Stimulated activated CD4-positive, alpha-beta T cell treated with anti-CD3 and anti-CD28 coated beads, Interleukin-1b, Interleukin-23, amount 100 ng/mL, for 48 hours (primary cell): ENCODE measurements at regions not wholly inside any gene's neighbourhood (a gene's known extent, or its start where the extent isn't known, plus 50 kb on each side); places are given as distances from the start of the nearest gene placed in this dataset.

Source experiments
- DNase-seq: peaks from one replicate; pipeline ENCODE4 v3.0.0-alpha.2; 2020

DNA sequence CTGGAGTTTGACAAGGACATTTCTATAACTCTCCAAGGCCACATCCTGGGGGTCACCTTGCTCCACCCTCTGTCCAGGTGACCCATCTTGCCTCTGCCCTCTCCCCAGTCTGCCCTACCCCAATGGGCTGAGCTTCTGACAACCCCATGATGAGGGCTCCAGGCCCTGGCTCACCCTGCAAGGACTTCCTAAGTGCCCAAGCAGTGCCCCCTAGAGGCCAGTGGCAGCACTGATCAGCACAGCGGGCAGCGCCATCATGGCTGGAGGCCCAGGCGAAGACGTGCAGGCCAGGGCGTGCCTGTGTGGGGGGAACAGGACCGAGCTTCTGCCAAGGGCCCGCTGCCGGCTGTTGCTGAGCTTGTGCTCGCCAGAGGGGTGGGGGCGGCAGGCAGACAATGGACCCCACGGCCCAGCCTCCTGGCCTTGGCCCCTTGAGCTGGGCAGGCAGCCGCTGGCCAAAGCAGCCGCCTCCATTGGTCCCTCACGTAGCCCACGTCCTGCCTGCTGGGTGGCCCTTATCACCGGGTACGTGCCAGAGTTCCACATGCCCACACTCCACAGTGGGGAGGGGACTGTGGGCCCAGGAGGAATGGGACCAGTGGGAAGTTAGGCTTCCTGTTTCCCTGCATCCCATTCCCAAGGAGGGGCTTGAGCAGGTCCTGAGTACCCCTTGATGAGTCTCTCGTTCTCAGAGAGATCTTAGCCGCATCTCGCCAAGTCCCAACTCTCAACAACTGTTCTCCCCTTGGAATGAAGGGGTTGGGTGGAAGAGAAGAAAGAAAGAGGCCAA lies 64.3 kb downstream of the MRPL14 start:
- DNase-seq: peak; percentile 57

DNA sequence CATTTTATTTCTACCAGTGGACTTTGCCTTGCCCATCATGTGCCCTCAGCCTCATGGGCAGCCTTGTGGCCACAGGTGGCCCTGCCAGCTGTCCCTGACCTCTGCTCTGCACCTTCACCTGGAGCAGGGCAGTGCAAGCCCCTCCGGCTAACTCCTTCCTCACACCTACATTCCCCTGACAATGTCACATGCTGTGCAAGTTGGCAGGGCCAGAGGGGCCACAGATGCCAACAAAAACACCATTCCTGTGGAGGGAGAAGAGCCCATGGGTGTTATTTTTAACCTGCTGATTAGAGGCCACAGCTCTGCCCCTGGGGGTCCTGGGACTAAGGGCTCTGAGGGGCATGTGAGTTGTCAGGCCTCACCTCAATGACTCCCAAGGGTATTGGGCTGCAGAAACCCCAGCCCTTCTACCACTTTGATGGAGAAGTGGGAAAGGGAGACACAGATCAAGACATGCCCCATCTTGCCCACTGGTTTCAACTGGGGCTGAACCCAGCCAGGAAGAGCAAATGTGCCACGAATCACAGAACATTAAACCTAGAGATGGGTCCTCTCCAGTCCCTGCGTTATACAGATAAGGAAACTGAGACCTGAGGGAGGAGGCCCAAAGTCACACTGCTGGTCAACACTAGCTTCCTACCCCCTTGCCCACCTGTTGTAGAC lies 65.0 kb downstream of the MRPL14 start:
- DNase-seq: no peak

DNA sequence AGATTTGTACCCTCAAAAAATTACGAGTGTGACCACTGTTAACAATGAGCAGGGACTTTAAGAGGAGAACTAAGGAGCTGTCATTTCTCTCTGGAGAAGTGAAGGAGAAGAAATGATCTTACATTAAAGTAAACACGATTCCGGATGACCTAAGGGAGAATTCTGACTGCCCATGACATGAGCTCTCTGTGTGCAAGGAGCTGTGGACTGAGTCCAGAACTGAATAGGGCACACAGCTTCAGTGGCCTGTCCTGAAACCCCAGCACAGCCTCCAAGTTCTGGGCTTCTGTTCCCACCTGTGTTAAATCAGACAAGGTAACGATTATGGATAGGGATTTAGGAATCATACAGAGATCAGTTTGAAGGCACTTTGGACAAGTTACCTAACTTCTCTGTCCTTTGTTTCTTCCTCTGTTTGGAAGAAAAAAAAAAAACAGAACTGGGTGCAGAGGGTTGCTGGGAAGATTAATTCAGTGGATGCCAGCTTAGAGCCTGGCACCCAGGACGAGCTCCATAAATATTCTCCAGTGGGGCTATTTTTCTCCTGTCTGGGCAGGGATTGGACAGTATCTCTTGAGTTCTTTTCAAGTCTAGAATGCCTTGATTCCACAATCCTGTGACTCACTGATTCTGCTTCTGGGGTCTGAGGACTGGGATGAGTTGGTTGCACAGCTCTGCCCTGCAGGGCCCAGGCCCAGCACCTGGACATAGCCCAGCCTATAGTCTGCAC lies 65.7 kb downstream of the MRPL14 start:
- no peak for DNase-seq

DNA sequence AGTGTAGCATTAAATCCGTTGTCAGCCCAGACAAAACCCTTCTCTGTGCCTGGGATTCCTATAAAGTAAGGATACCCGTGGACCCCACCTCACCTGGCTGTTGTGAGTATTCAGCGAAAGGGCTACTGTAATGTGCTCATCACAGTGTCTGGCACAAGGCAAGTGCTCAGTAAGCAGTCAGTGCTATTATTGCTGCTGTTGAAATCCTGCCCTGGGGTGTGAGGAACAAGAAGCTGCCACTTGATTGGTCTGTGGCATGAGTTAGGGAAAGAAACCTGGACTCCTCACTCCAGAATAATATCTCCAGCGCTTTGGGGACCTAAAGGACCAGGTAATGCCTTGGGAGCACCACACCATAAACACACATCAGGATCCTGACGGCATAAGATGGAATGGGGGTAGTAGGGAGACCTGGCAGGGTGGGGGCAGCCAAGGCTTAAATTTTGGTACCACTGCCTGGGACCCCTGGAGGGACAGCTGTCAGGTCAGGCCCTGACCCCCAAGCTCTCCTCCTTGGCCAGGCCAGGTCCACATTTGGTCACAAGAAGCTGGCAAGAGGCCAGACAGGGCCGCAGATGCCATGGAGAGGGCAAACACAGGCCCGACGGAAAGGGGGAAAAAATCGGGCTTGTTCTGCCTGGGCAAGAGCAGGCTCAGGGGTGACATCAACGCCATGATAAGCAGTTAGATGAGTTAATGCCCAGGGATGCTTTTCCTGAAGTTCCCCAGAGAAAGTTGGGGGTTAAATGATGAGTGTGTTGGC lies 66.5 kb downstream of the MRPL14 start:
- no peak for DNase-seq

DNA sequence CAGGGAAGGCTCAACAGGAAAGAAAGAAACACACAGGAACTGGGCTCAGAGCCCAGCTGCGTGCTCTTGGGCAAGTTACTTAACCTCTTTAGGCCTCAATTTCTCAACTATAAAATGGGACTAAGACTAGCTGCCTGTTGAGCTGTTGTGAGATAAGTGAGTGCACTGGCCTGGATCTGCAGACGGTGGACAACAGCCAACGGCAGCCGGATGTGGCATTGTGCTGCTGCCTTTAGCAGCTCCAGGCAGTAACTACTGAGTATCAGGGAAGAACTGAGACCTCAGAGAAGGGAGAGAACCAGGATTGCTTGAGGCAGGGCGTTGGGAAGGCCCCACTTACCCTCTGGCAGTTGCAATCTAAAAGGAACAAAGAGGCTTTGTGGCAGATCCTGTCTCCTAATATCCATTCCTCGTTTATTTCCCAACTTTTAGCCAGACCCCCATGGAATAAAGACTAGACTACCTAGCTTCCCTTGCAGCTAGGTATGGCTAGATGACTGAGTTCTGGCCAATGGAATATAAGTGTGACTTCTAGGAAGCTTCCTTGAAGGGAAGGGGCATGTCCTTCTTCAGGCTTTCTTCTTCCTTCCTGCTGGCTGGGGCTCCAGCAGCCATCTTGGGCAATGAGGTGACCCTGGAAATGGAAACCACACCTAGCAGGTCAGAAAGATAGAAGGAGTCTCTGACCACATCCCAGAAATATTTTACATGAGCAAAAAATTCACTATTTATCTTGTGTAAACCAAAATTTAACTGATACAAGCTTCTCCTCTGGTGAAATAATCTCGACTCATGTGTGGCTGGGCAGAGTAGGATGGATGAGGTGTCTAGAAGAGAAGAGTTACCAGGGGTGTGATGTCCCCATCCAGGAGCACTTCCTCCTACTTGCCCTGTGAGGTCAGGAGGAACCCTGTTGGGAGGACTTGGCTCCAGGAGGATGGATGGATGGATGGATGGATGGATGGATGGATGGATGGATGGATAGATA lies 67.6 kb downstream of the MRPL14 start:
- no peak for DNase-seq

DNA sequence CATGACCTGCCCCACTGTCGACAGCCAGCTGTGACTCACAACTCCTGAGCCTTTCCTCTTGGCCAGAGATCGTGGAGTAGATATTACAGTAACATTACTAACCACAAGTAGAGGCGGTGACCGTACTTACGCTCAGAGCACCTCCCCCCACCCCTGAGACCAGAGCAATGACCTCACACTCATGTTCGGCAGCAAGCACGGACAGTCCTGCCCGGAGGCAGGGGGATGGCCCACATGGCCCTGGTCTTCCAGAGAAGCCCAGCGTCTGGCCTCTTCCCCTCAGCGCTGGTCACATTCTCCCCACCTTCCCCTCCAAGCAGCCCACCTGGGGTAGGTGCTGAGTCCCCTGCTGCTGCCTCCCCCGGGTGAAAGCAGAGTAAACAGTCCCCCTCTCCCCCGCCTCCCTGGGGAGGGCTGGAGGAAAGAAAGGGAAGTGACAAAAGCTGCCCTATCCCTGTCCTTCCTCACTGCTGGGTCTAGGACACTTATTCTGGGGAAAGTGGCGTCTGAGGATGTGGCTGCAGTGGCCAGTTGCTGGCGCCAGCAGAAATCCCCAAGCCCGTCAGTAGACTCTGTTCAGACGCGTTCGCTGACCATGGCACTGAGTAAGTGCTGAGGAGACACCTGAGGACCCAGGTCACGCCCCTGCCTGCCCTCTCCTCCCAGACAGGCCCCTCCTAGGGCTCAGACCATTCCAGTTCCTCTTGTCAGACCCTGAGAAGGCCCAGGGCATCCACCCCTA lies 68.5 kb downstream of the MRPL14 start:
- DNase-seq: peak; percentile 30

DNA sequence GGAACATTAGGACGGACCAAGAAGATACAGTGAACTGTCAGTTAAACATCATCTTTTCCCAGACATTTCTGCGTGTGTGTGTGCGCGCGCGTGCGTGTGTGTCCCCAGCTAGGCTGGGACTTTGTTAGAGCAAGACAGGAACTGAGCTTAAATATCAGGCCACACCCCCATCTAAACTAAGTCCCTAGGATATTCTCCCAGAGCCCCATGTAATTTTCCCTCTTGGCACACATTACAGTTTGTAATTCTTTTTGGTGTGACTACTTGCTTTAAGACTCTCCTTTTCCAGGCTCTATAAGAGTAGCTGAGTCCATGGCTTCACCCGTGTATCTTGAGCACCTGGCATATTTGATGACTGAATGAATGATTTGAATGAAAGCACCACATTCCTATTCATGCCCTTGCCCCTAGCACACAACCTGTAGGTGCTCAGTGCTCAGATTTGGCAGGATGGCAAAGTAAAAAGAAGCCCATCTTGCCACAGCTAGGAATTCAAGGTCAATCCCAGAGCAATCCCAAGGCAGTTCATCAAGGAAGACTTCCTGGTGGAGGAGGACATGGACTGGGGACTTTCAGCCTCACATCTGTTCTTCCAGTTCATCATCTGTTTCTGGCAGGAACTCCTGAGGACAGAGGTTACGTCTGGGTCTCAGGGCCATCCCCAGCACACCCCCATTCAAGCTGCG lies 69.2 kb downstream of the MRPL14 start:
- DNase-seq: no peak

DNA sequence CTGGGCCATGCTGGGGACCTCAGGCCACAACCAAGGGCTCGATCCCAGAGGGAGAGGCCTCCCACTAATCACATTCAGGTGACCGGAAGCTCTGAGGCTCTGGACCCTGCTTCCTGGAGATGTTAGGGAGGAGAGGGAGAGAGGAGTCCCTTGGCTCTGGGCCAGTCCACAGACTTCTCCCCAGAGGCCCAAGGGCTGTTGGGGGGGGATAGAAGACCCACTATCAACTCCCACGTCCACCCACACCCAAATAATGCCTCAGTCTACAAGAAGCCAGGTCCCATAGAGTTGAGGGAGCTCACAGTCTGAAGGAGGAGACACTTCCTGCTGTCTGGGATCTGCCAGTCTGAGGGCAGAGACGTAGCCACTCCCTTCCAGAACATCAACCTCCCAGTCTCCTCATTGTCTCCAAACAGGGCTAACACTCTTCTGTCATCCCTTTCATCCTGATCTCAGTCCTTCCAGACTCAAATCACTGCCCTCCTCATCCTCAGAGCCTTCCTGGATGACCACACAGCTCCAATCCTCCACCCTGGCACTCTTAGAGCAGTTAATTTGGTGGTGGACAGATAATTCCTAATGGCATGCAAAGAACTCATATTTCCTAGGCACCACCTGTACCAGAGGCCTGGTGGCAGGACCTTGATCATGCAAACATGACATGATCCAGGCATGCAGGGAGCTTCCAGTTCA lies 69.9 kb downstream of the MRPL14 start:
- no peak for DNase-seq

DNA sequence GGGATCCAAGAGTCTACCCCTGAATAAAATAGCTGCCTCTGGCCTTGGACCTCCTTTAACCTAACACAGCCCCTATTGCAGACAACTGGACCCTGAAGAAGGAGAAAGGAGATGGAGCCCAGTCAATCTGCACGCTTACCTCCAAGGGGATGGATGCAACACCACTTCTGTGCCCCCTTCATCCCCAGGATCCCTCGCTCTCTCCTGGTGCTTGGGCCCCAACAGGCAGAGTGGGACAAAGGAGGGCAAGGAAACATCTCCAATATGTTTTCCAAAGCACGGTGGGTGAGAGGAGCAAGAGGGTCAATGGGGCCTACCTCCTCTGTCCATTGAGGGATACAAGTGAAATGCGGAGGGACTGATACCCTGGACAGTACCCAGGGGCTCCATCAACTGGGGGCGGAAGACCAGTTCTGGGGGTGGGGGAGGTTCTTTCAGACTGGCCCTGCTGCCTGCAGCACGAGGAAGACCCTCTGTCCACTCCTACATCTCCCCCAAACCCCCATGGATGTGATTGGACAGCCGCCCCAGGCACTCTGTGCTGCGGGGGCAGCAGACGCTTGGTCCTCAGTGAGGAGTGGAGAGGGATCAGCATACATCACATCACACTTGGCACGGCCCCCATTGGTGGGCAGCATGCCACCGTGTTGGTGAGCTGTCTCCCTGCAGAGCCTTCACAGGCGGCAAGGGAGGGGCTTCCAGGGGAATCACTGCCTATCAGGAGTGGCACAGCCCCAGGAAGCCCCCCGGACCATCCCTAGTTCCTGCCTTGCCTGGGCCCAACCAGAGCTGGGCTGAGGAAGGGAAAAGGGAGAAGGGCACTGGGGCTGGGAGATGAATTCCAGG lies 70.6 kb downstream of the MRPL14 start:
- no peak for DNase-seq

DNA sequence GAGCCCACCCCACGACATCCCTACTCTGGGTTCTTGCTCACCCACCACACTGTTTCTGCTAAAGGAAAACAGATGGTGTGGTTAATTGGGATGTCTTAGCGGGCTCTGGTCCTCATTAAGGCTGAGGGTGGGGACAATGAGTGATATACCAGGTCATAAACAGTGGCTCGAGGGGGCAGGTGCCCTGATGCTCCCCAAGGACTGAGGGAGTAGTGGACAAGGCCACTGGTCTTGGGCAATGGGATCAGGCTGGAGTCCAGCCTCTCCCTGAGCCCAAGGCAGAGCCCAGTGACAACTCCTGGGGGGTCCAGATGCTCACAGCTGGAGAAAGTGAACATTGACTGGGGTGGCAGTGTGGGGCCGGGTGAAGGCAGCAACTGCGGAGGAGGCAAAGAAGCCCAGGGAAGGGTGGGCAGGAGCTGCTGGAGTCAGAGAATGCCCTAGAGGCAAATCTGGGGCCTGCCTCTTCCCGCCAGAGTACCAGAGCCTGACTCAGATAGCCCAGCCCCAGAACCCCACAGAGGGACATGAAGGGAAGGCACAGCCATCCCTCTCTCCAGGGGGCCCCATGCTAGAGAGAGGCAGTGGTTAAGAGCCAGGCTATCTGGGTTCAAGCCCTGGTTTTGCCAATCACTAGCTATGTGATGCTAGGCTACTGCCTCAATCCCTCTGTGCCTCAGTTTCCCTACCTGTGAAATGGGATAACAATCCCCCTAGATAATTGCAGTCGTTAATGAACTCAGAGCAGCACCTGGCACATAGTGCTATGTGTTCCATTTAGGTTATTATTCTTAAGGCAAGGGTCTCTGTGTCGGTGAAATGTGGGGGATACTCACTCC lies 72.3 kb downstream of the MRPL14 start:
- no peak for DNase-seq

DNA sequence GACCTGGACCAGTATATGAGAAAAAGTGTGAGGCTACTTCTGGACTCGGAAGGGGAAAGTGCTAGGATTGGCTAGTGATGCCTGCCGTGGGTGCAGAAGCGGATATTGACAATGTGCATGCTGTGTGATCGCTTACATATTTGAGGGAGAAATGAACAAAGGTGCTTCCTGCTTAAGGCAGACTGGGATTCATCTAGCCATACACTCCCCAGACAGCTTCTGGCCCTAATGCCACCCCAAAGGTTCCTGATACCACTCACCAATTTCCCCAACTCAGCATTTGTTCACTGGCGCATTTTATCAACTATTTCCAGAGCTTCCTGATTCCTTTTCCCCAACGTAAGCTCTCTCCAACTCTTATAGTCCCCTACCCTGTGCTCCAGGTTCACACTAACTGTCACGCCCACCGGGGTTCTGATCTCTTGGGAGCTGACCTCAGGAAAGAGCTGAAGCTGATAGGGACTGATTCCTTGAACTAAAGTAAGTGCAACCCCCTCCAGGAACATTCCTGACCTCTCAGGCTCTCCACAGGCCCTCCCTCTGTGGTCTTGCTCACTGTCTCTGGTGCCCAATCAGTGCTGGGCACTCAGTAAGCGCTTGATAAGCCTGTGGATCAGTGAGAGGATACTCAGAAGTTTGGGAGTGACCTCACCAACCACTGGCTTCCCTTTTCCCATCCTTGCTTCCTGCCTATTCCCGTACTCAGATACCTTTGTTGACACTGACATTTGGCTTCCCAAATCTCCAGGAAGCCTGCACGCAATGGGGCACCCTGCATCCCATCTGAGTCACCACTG lies 73.3 kb downstream of the MRPL14 start:
- DNase-seq: no peak

DNA sequence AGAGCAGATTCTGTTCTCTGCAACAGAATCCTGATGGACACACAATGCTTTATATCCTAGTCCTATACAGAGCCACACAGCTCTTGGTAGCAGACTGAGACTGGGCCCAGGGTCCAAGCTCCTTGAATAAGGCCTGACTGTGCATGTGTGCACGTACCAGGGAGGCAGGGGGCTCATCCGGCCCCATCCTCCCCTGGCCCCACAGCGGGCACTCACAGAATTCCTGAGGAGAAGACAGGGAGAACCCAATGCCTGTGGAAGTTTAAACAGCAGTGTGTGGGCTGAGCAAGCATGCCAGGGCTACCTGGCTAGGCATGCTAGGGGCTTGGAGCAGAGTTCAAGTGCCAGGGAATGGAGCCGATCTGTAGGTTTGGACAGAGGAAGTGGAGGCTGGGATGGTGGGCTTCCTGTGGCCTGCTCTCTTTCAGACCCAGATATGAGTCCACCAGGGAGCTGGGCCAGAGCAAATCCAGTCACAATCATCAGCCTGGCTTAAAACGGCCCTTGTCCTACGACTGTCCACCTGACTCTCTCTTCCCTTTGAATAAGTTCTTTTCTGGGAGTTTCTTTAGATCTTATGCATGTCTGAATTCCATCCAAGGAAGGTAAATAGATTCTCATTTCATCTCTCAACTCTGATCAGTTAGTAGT lies 74.0 kb downstream of the MRPL14 start:
- no peak for DNase-seq

DNA sequence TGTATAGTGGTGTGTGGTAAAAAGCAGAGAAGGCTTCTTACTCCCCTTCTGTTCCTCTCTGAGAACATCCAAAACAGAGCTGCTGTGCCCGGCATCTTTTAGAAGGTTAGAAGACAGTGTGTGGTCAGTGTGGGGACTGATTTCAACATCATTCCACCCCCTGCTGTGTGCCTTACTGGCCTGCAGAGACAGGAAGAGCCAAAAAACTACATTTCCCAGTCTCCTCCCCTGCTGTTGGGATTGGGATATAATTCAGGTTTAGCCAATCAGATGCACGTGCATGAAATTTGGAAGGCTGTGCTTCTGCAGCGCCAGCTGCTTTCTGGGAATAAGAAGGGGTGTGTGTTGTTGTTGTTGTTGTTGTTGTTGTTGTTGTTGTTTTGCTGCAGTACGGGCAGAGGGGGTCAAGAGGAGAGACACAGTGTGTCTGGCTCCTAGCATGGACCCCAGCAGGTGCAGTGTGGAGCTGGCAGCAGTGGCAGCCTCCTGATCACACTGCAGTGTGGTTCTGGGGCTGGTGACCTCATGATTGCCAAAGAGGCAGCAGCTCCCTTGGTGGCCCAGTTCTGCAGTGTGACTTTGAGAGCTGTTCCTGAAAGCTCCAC lies 74.7 kb downstream of the MRPL14 start:
- DNase-seq: no peak

DNA sequence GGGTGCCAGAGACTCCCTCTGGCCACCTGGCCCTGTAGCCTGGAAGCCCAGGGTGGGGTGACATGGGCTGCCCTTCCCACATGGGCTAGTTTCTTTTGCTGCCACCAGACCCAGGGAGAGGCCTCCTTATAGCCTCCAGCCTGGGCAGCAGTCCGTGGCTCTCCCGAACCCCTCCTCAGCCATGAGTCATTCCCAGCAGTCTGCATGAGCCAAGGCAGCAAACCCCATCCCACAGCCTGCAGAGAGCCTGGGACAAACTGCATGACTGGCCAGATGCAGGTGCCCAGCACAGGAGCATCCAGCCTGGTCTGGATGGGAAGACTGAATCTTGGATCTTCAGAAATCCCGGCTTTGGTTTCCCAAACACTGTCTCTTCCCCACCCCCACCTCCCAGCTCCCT lies 75.7 kb downstream of the MRPL14 start:
- DNase-seq: no peak

DNA sequence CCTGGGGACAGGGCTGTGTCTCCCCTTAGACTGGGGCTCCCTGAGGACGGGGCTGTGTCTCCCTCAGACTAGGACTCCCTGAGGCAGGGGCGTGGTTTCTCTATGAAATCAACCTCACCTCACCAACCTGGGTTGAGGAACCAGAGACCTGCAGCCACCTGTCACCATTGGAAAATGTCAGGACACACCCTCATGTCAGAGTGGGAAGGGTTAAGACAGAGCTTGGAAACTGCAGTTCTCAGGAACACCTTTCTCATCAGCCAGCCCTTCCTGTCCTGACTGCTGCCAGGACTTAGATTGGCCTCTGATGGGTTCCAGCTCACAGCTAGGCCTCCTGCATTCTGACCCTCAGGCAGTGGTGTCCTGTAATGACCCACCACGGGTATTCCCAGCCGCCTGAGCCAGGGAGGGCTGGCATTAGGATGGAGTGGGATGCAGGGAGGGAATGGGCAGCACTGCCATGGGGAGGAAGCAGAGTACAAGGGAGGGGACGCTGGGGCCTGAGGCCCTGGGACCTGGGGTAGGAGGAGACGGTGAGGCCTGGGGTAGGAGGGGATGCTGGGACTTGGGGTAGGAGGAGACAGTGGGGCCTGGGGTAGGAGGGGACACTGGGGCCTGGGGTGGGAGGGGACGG lies 76.3 kb downstream of the MRPL14 start:
- no peak for DNase-seq
